ENCODE measurements at regions not wholly inside any gene's neighbourhood (a gene's known extent, or its start where the extent isn't known, plus 50 kb on each side); places are given as distances from the start of the nearest gene placed in this dataset.

DNA sequence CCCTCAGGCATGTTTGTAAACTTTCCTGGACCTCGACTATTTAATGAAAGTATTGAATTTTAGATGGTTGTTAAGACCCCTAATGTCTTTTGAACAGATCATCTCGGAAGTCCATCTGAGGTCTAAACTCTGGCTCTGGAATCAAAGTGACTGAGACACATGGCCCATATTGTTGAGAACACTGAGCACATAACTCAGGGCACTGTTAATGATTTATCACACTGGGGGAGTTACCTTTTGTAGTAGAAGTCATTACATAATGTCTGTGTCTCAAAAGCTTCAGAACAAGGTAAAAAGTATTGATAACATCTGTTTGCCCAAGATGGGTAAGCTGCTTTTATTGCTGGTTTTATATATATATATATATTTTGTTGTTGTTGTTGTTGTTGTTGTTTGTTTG lies 103.4 kb upstream of the HS3ST1 start:
- Histone ChIP-seq H3K27me3 (ENCODE audit: insufficient read depth in 3 of 3, low read length in 2 of 3) (no peaks in the 10 kb centered on the region), H3K4me1 (no peaks in the 10 kb centered on the region), H3K9me3 (peaks cover 3% of the 10 kb centered on the region), H3K36me3 (ENCODE audit: insufficient read depth in 1 of 2, low read depth in 1 of 2) (no peaks in the 10 kb centered on the region), H3K27ac (no peak overlapping the region), H3K4me3 (no peak overlapping the region)
- WGBS, 3 donors = 57 to 89% (median 83%) methylated on average over 2 of the region's 2 CpGs
- no peak for DNase-seq
- intact Hi-C loops (cut with DNase I) = no loop called here
- TF ChIP-seq, protein P1, sequence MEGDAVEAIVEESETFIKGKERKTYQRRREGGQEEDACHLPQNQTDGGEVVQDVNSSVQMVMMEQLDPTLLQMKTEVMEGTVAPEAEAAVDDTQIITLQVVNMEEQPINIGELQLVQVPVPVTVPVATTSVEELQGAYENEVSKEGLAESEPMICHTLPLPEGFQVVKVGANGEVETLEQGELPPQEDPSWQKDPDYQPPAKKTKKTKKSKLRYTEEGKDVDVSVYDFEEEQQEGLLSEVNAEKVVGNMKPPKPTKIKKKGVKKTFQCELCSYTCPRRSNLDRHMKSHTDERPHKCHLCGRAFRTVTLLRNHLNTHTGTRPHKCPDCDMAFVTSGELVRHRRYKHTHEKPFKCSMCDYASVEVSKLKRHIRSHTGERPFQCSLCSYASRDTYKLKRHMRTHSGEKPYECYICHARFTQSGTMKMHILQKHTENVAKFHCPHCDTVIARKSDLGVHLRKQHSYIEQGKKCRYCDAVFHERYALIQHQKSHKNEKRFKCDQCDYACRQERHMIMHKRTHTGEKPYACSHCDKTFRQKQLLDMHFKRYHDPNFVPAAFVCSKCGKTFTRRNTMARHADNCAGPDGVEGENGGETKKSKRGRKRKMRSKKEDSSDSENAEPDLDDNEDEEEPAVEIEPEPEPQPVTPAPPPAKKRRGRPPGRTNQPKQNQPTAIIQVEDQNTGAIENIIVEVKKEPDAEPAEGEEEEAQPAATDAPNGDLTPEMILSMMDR (IDR thresholded peaks at IDR 0.05) = no peak
- ATAC-seq = no peak

DNA sequence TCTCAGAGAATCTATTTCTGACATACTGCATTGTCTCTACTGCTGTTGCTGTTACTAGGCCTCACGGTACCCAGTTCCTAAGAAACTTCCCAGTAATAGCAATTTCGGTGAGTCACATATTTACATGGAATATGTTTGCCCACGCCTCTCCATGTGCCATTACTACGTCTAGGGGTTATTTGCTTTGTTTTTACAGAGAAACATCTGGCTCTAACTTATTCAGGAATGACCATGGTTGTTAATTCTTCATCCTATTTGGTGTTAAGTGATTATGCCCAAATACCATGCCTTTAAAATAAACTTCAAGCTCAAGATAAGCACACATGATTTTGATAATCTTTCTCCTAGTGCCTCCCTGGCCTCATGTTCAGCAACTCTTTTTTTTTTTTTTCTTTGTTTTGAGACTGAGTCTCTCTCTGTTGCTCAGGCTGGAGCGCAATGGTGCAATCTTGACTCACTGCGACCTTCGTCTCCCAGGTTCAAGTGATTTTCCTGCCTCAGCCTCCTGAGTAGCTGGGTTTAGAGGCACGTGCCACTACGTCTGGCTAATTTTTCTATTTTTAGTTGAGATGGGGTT lies 101.0 kb upstream of the HS3ST1 start:
- TF ChIP-seq, protein P1 (IDR thresholded peaks at IDR 0.05) = no peak
- no peaks in the 10 kb centered on the region for H3K4me1 ChIP-seq
- H3K27ac ChIP-seq = no peak overlapping the region
- no peak overlapping the region for H3K4me3 ChIP-seq
- WGBS, 3 donors = 71 to 88% (median 86%) methylated on average over 9 of the region's 9 CpGs
- H3K36me3 ChIP-seq (ENCODE audit: insufficient read depth in 1 of 2, low read depth in 1 of 2) = no peaks in the 10 kb centered on the region
- intact Hi-C loops (cut with DNase I) = no loop called here
- peaks cover 3% of the 10 kb centered on the region for H3K9me3 ChIP-seq
- ATAC-seq (no peak), DNase-seq (no peak)
- no peaks in the 10 kb centered on the region for H3K27me3 ChIP-seq (ENCODE audit: insufficient read depth in 3 of 3, low read length in 2 of 3)

DNA sequence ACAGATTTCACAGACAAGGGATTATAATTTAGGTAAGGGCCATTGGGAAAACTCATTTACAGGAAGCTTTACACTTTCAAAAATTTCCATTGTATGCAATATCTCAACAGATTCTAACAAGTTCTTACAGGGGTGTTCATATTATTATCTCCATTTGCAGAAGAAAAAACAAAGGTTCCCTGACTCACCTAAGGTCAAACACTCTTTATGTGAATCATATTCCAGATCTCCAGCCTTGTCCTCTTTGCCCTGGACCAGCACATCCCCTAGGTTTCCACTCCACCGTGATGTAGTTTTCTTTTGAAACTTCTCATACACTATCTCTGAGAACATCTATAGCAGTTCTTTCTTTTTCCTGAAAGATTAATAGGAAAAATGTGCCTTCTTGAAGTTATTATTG lies 96.4 kb upstream of the HS3ST1 start:
- no peak for ATAC-seq
- WGBS, 3 donors = 86 to 91% (median 89%) methylated on average over 1 of the region's 1 CpG
- intact Hi-C loops (cut with DNase I) = no loop called here

DNA sequence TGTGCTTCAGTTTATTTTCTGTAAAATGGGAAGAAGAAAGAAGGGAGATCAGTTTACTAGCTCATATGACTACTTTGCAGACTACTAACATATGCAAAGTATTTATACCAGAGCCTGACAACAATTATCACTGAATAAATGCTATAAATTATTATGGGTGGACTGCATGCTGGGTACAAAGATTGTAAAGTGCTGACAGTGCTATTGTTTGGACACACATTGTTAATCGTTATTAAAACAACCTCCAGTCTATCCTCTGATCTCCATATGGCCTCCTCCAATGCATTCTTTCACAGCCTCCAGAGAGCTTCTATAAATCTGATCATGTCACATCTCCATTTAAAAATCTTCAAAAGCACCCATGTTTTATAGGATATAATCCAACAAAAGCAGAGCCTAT lies 90.1 kb upstream of the HS3ST1 start:
- H3K4me1 ChIP-seq = no peaks in the 10 kb centered on the region
- H3K36me3 ChIP-seq (ENCODE audit: insufficient read depth in 1 of 2, low read depth in 1 of 2) = no peaks in the 10 kb centered on the region
- TF ChIP-seq, protein P1 (IDR thresholded peaks at IDR 0.05) = no peak
- no peak for DNase-seq
- H3K9me3 ChIP-seq = no peaks in the 10 kb centered on the region
- no peak for ATAC-seq
- WGBS, 3 donors = 61 to 69% (median 67%) methylated on average over 1 of the region's 1 CpG
- H3K27me3 ChIP-seq (ENCODE audit: insufficient read depth in 3 of 3, low read length in 2 of 3) = peaks cover 0 to 5% (median 0%) of the 10 kb centered on the region in 3 donors
- intact Hi-C loops (cut with DNase I) = no loop called here
- no peak overlapping the region for H3K27ac ChIP-seq
- no peak overlapping the region for H3K4me3 ChIP-seq

More for the DNA sequence above, 96.4 kb upstream of the HS3ST1 start:
- H3K9me3 ChIP-seq = no peaks in the 10 kb centered on the region
- DNase-seq = no peak
- H3K36me3 ChIP-seq (ENCODE audit: insufficient read depth in 1 of 2, low read depth in 1 of 2) = no peaks in the 10 kb centered on the region
- H3K4me3 ChIP-seq = no peak overlapping the region
- no peaks in the 10 kb centered on the region for H3K4me1 ChIP-seq
- H3K27ac ChIP-seq = no peak overlapping the region
- TF ChIP-seq, protein P1 (IDR thresholded peaks at IDR 0.05) = no peak
- no peaks in the 10 kb centered on the region for H3K27me3 ChIP-seq (ENCODE audit: insufficient read depth in 3 of 3, low read length in 2 of 3)

DNA sequence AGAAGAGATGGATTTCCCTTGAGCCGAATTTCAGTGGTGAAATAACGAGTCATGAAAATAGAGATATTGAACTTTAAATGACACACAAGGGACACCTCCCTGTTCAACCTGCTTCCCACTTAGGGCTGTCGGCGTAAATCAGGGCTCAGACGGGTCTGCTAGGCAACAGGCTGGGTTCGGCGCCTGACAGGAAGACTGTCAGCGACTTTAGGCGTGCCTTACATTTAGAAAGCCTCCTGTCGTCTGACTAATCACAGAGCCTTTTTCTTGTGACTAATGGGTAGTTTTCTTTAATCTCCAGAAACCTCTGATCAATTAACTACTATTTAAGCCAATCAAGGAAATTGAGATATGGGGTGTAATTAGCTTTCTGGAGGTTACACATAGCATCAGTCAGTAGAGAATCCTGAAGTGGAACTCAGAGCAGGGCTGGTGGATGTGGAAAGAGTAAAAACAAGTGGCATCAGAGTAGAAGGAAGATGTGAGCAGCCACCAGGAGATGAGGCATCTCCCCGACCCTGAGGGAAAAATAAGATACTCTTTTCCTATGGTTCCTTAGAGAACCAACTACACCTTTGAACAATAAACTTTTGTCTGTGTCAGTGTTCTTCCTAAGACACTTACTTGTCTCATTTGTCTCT lies 86.2 kb upstream of the HS3ST1 start:
- no peaks in the 10 kb centered on the region for H3K4me1 ChIP-seq
- no peaks in the 10 kb centered on the region for H3K36me3 ChIP-seq (ENCODE audit: insufficient read depth in 1 of 2, low read depth in 1 of 2)
- WGBS, 3 donors = 19 to 31% (median 30%) methylated on average over 11 of the region's 11 CpGs
- H3K27me3 ChIP-seq (ENCODE audit: insufficient read depth in 3 of 3, low read length in 2 of 3) = peaks cover 0 to 5% (median 0%) of the 10 kb centered on the region in 3 donors
- TF ChIP-seq, protein P1 (IDR thresholded peaks at IDR 0.05) = no peak
- H3K9me3 ChIP-seq = no peaks in the 10 kb centered on the region
- no peak overlapping the region for H3K27ac ChIP-seq
- DNase-seq (no peak), ATAC-seq (no peak)
- no peak overlapping the region for H3K4me3 ChIP-seq
- intact Hi-C loops (cut with DNase I) = no loop called here
